ENCODE measurements at regions not wholly inside any gene's neighbourhood (a gene's known extent, or its start where the extent isn't known, plus 50 kb on each side); places are given as distances from the start of the nearest gene placed in this dataset.

- no peak overlapping the region for H3K27ac ChIP-seq (ENCODE audit: insufficient read depth, low read length)
- DNase-seq, result no peak
- H4K20me1 ChIP-seq (ENCODE audit: insufficient read depth, low read length), result no peaks in the 10 kb centered on the region
- H2AK9ac ChIP-seq (replicated peaks; ENCODE audit: low read depth, low read length, poor library complexity), result no peak overlapping the region
- in situ Hi-C loops (cut with MboI; ENCODE audit: low sequenced_read_pairs) (no loop called here), dilution Hi-C loops (cut with HindIII; ENCODE audit: low sequenced_read_pairs, unreplicated experiment) (no loop called here), intact Hi-C loops (cut with micrococcal nuclease) (no loop called here)
- no peak overlapping the region for H3K56ac ChIP-seq (ENCODE audit: extremely low read depth, insufficient read depth, low read length)
- H2BK5ac ChIP-seq (ENCODE audit: low read depth, low read length, poor library complexity, severe bottlenecking), result peak overlapping the region; percentile 34
- no peak overlapping the region for H3K14ac ChIP-seq (replicated peaks; ENCODE audit: low read depth, low read length)
- no peak overlapping the region; the same call in 2 of the 3 replicates for H2BK15ac ChIP-seq (ENCODE audit: low read depth, low read length)
- no peak overlapping the region for H2BK120ac ChIP-seq (ENCODE audit: low read depth, low read length)
- no peaks in the 10 kb centered on the region for H3K9me1 ChIP-seq (ENCODE audit: insufficient read depth, low read length)
- no peaks in the 10 kb centered on the region for H3K27me3 ChIP-seq (ENCODE audit: control insufficient read depth, insufficient read depth, low read length)
- H4K5ac ChIP-seq (ENCODE audit: low read depth, low read length), result no peak overlapping the region
- H3K4me3 ChIP-seq (ENCODE audit: insufficient read depth, low read depth, low read length), result no peak overlapping the region
- no peak overlapping the region for H4K91ac ChIP-seq (ENCODE audit: insufficient read depth, low read depth, low read length)
- no peaks in the 10 kb centered on the region for H3K4me1 ChIP-seq (ENCODE audit: control insufficient read depth, insufficient read depth, low read length)
- H3K9me3 ChIP-seq (ENCODE audit: control insufficient read depth, insufficient read depth, low read length), result no peaks in the 10 kb centered on the region
- H3K18ac ChIP-seq (ENCODE audit: low read depth, low read length), result no peak overlapping the region
- H3K4ac ChIP-seq (ENCODE audit: low read depth, low read length), result no peak overlapping the region
- no peak overlapping the region for H2AFZ ChIP-seq (replicated peaks; ENCODE audit: low read length, poor library complexity)
- H2BK20ac ChIP-seq (ENCODE audit: low read depth, low read length), result no peak overlapping the region
- no peak overlapping the region for H3K23ac ChIP-seq (ENCODE audit: low read depth, low read length)
- H4K8ac ChIP-seq (ENCODE audit: low read depth in 2 of 2, low read length in 2 of 2), result no peak overlapping the region
- no peak overlapping the region for H3K9ac ChIP-seq (ENCODE audit: low read depth, low read length)
- no peak overlapping the region for H3K4me2 ChIP-seq (ENCODE audit: low read depth, low read length)
- ATAC-seq (ENCODE audit: low read depth), result peak; percentile 65
- H3K79me1 ChIP-seq (ENCODE audit: low read depth in 1 of 2, low read length in 2 of 2), result no peaks in the 10 kb centered on the region
- H2AK5ac ChIP-seq (ENCODE audit: low read depth, low read length), result no peak overlapping the region
- TF ChIP-seq FOS (IDR thresholded peaks at IDR 0.05; ENCODE audit: low read depth, low read length) (no peak), CEBPB (IDR thresholded peaks at IDR 0.05; ENCODE audit: low read depth, low read length) (no peak), RAD21 (IDR thresholded peaks at IDR 0.05; ENCODE audit: low read length) (no peak)
- TF ChIP-seq, protein P1, sequence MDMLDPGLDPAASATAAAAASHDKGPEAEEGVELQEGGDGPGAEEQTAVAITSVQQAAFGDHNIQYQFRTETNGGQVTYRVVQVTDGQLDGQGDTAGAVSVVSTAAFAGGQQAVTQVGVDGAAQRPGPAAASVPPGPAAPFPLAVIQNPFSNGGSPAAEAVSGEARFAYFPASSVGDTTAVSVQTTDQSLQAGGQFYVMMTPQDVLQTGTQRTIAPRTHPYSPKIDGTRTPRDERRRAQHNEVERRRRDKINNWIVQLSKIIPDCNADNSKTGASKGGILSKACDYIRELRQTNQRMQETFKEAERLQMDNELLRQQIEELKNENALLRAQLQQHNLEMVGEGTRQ (IDR thresholded peaks at IDR 0.05; ENCODE audit: low read depth, low read length), result no peak
- POLR2A ChIA-PET (ENCODE audit: unreplicated experiment), result no interaction called here
- CTCF ChIA-PET, result interaction anchor here (0.6 to 1.8 kb wide), 3 partner anchors 13 to 24 kb away, joined by 3 to 5 read pairs (median 3); no protein-coding TSS in a partner anchor
- no peaks in the 10 kb centered on the region for H3K36me3 ChIP-seq (ENCODE audit: control insufficient read depth, insufficient read depth, low read length)
- no TSS peak for BruUV-seq (replicated peaks)
Observed at GRCh38 chr5:104513640-104514072, 951.1 kb upstream of the NUDT12 start.

All from IMR-90 (cell line).